Inferior parietal cortex (tissue), 1 donor: ENCODE measurements at regions not wholly inside any gene's neighbourhood (a gene's known extent, or its start where the extent isn't known, plus 50 kb on each side); places are given as distances from the start of the nearest gene placed in this dataset.
"Not testable (repeated sequence)": the region's sequence is repeated elsewhere in the genome, so short reads cannot be mapped to it uniquely, and the experiment has no call there.

Experiments used
- DNase-seq: peaks from one replicate; pipeline ENCODE4 v3.0.0-alpha.2; 2016; ENCODE audit errors: extremely low spot score

DNA sequence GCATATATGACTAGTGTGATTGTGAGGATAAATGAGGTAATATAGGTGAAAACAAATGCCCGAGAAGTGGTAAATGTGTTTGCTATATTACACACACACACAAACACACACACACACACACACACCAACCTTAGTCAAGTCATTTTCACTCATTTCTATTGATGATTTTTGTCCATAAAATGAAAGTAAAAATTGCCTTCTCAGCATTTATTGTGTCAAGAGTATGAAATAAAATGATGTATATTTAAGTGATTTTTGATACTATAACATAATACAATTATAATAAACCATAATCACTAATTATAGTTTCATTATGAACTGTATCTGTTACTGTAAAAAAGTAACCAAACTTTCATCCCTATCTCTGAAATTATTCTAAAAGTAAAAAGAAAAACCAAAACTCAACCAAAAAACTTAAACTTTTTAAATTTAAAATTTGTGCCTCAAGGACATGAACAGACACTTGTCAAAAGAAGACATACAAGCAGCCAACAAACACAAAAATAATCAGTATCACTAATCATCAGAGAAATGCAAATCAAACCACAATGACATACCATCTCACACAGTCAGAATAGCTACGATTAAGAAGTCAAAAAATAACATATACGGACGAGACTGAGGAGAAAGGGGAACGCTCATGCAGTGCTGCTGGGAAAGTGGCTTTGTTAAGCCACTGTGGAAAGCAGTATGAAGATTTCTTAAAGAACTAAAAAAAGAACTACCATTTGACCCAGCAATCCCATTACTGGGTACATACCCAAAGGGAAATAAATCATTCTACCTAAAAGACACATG, 601.0 kb downstream of the TMA16 start:
- DNase-seq, result no peak

DNA sequence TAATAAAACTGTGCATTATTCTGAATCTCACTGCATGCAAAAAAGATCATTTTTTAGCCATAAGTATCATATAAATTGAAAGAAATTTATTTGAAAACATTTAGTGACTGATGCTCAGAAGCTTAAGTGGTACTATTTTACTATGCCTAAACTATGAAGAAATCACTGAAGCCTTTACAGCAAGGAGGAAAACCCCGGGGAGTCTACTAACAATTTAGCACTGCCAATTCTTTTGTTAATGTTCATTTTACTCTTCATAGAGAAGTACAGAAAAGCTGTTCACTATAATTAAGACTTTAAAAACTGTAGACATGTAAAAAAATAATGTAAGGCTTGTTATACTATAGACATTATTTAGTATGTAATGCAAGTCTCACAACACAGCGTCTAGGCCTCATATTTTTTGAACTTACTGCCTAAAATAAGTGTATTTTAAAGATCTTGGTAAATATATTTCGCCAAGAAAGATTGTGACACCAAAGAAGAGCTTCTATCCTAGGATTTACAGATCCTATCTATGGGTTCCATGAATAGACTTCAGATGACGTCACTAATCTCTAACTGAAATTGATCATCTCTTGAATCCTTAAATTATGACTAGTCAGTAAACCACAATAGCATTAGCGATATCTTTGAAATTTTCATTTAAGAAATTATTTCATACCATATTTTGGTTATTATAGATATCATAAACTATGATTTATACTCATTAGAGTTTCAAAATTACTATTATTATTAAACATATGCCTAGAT, 602.5 kb downstream of the TMA16 start:
- no peak for DNase-seq

DNA sequence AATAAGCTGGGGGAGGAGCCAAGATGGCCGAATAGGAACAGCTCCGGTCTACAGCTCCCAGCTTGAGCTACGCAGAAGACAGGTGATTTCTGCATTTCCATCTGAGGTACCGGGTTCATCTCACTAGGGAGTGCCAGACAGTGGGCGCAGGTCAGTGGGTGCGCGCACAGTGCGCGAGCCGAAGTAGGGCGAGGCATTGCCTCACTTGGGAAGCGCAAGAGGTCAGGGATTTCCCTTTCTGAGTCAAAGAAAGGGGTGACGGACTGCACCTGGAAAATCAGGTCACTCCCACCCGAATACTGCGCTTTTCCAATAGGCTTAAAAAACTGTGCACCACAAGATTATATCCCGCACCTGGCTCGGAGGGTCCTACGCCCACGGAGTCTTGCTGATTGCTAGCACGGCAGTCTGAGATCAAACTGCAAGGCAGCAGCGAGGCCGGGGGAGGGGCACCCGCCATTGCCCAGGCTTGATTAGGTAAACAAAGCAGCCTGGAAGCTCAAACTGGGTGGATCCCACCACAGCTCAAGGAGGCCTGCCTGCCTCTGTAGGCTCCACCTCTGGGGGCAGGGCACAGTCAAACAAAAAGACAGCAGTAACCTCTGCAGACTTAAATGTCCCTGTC, 606.4 kb downstream of the TMA16 start:
- DNase-seq, result not testable (repeated sequence)

GRCh38 chr4:164108971-164109370, 614.5 kb downstream of the TMA16 start:
- no peak for DNase-seq

DNA sequence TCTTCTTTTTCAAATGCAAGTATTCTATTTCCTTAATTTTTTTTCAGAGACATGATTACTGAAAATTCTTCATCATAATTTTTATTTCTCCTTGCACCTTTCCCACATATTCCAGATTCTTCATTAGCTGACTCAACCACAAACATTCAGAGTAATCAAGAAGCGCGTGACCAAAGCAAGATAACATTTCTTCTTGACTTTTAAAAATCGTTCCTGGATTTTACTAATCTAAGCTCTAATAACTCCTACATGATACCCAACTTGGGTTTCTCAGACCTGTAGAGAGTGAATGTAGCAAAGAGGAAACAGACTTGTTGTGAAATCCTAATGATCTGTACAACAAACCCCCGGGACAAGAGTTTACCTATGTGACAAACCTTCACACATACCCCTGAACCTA, 615.0 kb downstream of the TMA16 start:
- no peak for DNase-seq

DNA sequence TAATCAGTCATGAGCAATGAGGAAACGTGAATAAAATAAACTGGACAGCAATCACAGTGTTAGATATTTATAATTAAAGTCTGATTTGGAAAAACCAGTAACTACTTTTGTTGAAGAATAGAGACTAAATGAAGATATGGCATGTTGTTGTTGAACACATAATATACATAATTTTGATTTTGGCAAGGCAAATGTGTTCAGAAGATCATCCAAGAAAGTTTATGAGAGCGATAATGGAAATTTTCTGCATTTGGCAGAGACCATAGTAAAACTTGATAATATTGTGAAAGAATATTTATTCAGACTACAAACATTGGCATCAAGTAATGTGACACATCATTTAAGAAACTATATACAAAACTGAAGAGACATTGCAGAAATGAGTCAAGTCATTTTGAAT, 620.7 kb downstream of the TMA16 start:
- DNase-seq, result no peak

- peak; percentile 74 for DNase-seq
Observed at GRCh38 chr4:164116286-164116685, 621.8 kb downstream of the TMA16 start.

GRCh38 chr4:164134388-164134787, 619.5 kb upstream of the SMIM31 start:
- no peak for DNase-seq

GRCh38 chr4:164136180-164136616, 617.7 kb upstream of the SMIM31 start:
- DNase-seq, result no peak

- DNase-seq, result no peak
Observed at GRCh38 chr4:164138521-164138920, 615.4 kb upstream of the SMIM31 start.

GRCh38 chr4:164139291-164139690, 614.6 kb upstream of the SMIM31 start:
- DNase-seq, result no peak

DNA sequence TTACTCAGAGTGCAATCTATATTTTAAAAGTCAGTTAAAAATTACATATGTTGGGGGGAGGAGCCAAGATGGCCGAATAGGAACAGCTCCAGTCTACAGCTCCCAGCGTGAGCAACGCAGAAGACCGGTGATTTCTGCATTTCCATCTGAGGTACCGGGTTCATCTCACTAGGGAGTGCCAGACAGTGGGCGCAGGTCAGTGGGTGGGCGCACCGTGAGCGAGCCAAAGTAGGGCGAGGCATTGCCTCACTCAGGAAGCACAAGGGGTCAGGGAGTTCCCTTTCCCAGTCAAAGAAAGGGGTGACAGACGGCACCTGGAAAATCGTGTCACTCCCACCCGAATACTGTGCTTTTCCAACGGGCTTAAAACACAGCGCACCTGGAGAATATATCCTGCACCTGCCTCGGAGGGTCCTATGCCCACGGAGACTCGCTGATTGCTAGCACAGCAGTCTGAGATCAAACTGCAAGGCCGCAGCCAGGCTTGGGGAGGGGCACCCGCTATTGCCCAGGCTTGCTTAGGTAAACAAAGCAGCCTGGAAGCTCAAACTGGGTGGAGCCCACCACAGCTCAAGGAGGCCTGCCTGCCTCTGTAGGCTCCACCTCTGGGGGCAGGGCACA, 612.1 kb upstream of the SMIM31 start:
- DNase-seq, result not testable (repeated sequence)

DNA sequence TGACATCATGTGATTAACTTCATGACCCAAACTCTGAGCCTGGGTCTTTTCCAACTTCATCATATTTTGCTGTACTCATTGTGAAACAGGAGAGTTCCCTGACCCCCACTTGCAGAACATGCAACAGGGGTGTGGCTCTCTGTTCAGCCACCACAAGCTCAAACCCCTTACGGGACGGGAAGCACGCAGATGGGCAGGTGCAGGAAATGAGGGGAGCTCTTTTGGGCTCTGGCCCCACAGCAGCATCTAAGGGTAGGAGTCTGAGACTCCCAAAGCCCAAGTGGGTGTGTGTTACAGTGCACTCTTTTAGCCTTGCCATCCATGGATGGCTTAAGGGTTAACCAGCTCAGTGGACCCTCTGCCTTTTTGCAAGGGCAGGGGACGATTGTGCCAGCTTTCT, 599.5 kb upstream of the SMIM31 start:
- no peak for DNase-seq

- DNase-seq, result no peak
Observed at GRCh38 chr4:164169591-164169990, 584.3 kb upstream of the SMIM31 start.

DNA sequence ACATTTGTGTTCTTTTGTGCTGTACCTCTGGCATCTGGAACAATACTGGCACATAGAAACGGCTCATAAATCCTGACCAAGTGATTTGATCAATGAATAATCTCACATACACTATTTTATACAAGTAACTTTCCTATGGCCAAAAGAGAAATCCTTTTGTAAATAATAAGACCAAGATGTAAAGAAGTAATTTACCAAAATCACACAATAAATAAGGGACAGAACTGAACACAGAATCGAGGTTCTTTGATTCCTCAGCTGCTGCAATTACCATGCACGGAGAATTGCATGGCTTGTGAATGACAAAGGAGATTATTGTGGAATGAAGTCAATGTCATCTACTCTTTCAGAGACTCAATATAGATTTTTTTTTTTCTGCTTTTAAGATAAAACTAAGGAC, 576.8 kb upstream of the SMIM31 start:
- DNase-seq, result peak; percentile 40

GRCh38 chr4:164177753-164178152, 576.2 kb upstream of the SMIM31 start:
- DNase-seq, result peak; percentile 40

GRCh38 chr4:164188236-164188635, 565.7 kb upstream of the SMIM31 start:
- no peak for DNase-seq

- DNase-seq, result no peak
Observed at GRCh38 chr4:164192844-164193243, 561.1 kb upstream of the SMIM31 start.

DNA sequence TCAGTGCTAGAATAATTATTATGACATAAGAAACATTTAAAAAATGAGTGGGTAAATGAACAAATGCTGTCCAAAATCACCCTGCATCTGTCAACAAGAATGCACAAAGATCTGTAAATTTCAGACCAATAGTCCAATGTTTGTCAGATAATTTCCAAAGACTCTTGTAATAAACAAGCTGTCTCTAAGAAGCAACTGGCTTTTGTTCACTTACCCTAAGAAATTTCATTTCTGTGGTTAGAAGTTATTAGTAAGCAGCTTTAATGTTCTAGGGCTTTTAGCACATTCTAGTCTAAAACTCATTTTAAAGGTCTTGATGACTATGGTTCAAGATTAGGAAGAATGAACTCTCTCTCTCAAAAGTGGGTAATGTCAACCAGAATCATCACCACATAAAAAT, 560.3 kb upstream of the SMIM31 start:
- DNase-seq, result no peak

- no peak for DNase-seq
Observed at GRCh38 chr4:164197556-164197955, 556.4 kb upstream of the SMIM31 start.

GRCh38 chr4:164203476-164203875, 550.5 kb upstream of the SMIM31 start:
- DNase-seq, result no peak

DNA sequence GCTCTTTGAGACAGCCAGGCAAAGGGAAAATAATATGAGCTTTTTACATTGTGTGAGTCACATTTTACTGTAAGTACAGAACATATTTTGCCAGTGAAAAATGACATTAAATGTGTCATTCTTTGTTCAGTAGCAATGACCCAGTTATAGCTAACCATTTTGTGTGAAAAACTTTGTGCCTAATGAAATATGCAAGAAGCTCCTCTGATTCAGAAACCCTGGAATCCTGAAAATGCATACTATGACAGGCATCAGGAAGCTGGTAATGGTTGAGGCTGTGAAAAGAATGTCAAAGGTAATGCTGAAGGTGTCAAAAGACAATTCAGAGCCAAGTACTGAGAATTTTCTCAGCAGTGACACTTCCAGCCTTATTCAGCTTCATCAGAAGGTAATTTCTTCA, 549.5 kb upstream of the SMIM31 start:
- DNase-seq, result peak; percentile 18
